NCI-H2029 treated with DMSO at 0.1 percent for 48 hours (cell line): ENCODE measurements at regions not wholly inside any gene's neighbourhood (a gene's known extent, or its start where the extent isn't known, plus 50 kb on each side); places are given as distances from the start of the nearest gene placed in this dataset.
"Not testable (repeated sequence)": the region's sequence is repeated elsewhere in the genome, so short reads cannot be mapped to it uniquely, and the experiment has no call there.

ENCODE experiments used
- DNase-seq: peaks from one replicate; lab custom pipeline; 2025; lab: John Stamatoyannopoulos, UW

DNA sequence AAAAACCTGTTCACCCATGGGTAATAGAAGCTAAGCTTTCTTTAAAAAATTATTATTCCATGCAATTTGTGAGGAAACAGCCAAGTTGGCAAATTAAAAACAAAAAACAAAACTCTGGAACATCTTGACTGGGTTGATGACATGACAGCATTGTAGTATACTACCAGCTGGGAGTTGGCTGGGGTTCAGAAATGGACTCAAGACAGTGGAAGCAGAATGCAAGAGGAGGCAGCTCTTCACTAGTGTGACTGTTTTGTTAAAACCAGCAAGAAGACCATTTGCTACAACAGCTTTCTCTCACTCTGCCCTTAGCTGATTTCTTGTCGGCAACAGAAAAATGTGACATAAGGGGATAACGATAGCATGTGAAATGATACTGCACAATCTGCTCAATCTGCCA lies 1298.9 kb upstream of the ADGRL4 start:
- DNase-seq: no peak

GRCh38 chr1:80293818-80294217 lies 1287.3 kb upstream of the ADGRL4 start:
- no peak for DNase-seq

GRCh38 chr1:80288750-80289149 lies 1282.2 kb upstream of the ADGRL4 start:
- not testable (repeated sequence) for DNase-seq

DNA sequence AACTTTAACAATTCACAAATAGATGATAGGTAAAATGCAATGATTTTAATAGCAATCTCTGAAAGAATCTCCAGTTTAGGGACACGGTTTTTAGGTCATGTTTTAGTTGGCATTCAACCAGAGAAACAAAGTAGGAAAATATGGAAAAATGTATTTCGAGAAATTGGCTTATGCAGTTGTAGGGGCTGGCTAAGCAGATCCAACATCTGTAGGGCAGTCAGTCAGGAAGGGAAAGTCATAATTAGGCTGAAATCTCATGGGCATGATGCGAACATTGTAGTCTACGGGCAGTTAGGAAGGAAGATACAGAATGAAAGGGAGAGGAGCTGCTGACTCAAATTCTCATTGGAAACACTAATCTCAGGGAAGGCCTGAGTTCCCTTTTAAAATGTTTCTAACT lies 1276.0 kb upstream of the ADGRL4 start:
- no peak for DNase-seq

- DNase-seq: no peak
These were observed 1272.4 kb upstream of the ADGRL4 start for GRCh38 chr1:80278936-80279335.

DNA sequence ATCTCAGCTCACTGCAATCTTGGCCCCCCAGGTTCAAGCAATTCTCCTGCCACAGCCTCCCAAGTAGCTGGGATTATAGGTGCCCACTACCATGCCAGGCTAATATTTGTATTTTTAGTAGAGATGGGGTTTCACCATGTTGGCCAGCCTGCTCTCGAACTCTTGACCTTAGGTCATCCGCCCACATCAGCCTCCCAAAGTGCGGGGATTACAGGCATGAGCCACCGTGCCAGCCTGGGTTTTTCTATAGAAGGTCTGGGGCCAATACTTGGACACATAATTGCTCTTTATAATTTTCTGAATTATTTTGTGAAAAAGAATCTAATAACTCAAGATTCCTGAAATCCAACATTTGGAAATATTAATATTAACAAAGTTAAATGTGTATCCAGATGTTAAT lies 1267.7 kb upstream of the ADGRL4 start:
- DNase-seq: no peak

DNA sequence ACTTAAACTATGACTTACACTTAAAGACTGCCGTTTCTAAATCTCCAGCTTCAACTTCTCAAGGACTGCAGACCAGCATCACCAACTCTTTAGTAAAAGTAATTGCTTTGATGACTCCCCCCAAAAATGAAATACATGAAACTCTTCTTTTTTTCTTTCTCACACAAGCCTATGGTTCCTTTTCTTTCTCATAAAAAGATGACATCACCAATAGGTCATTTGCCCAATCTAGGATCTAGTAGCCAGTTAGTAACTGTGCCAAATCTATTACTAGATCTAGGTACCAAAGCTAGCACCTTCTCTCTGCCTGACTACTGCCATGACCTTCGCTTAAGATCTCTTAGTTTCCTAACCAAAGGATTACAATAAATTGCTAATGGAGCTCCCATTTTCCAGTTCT lies 1266.0 kb upstream of the ADGRL4 start:
- no peak for DNase-seq

GRCh38 chr1:80258659-80259058 lies 1252.1 kb upstream of the ADGRL4 start:
- DNase-seq: no peak

DNA sequence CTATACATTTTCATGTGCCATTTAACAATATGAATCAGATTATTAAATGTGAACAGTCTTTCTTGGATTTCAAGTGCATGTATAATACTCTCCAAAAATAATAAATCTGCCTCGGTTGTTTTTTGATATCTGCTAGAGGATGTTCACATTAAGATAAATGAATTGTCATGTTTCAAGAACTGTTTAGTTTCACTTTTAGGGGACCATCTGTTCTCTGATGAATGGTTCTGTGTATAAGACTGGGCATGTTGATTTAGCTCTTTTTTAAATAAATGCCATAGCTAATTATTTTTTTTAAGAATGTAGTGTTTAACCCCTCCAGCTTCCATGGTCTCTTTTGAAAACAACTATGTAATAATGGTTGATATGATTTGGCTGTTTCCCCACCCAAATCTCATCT lies 1245.1 kb upstream of the ADGRL4 start:
- no peak for DNase-seq

DNA sequence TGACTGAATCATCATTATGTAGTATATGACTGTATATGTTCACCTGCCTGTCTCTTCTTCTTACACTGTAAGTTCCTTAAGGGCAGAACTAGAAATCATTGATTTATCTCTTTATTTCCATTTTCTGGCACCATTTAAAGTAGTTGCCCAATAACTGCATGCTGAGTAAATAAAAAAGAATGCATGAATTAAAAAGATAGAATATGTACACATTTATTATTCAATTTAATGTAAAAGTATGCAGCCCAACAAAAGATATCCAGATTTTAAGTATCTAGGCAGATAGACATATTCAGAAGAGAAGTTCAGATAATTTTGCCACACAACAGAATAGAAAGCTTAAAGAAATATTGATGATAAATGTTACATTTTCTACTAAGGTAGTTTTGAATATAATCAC lies 1244.6 kb upstream of the ADGRL4 start:
- no peak for DNase-seq

GRCh38 chr1:80250573-80251168 lies 1244.1 kb upstream of the ADGRL4 start:
- no peak for DNase-seq

DNA sequence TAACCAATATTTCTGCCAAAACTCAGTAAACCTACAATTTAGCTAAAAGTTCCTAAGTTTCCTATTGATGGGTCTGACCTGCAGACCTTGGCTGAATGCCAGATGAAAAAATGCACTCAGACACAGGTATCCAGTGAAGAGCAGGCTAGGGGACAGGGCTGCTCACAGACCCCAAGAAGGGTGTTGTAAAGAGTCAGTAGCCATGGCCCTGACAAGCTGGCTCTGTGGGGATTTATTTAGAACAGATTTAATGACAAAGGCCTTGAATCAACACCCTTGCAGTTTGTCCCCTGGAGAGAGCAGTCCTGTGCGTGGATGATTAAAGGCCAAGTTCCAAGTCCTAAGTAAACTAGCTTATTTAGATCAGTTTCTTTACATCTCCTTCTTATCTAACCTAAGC lies 1243.2 kb upstream of the ADGRL4 start:
- no peak for DNase-seq

DNA sequence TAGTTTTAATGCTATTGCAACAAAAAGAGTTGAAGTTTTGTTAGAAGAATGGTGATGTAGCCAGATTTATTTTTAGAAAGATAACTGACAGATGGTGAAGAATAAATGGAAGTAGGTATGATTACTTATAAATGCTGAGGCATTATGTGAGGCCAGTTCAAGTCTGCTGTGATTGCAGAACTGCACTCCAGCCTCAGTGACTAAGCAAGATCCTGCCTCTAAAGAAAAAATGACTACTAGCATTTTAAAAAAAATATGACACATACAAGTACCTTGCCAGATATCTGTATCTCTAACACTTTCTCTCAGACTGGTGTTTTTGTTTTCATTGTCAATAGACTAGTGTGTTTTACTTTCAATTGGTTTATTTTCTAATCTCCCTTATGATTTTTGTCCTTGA lies 1242.4 kb upstream of the ADGRL4 start:
- no peak for DNase-seq

DNA sequence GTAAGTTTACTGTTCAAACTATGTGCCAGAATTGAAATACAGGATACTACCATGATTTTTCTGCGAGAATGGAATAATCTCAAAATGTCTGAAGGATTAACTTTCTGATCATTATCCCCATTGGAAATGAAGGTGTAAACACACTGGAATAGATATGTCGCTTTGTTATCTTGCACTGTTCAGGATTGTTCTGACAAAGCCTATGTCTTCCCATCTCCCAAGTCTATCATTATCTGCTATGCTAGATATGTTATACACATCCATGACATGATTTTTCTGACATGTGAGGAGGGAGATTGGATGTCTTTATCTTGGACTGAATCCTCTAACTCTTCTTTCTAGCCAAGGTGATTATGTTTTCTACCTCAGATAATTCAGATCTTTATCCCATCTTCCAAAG lies 1239.3 kb upstream of the ADGRL4 start:
- DNase-seq: no peak

DNA sequence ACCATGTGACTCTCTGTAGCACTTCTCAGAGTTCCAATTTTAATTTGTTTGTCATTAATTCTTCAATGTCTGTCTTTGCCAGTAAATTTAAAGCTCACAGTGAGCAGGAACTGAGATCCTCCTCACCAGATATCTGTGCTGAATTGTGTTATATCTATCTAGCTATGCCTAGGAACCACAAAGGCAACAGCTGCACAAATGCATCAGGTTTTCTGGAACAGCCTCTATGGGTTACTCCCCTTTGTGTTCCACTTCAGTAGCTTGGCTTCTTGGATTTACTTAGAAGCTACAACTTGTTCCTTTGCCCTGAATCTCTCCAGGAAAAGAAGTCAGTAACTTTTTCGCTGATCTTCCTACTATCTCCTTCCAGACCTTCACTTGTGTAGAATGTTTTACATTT lies 1237.8 kb upstream of the ADGRL4 start:
- no peak for DNase-seq

- DNase-seq: no peak
These were observed 1235.0 kb upstream of the ADGRL4 start for GRCh38 chr1:80241566-80241965.

DNA sequence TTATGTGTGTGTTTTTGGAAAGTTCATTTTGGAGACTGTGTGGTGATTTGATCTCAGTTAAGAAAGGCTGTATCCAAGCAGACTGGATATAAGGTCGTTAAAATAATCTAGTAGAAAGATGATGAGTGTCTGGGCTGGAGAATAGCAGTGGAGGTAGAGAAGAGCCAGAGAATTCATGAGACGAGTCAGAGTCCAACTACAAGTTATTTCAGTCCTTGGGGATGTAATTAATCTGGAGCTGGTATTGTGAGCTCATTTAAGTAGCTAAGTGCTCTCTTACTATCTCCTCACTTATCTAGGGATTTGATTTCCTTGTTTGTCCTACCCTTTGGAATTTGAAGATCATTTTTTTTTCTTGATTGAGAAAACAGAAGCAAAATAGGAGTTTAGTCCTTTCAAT lies 1219.0 kb upstream of the ADGRL4 start:
- DNase-seq: no peak

GRCh38 chr1:80221319-80221718 lies 1214.8 kb upstream of the ADGRL4 start:
- DNase-seq: no peak

DNA sequence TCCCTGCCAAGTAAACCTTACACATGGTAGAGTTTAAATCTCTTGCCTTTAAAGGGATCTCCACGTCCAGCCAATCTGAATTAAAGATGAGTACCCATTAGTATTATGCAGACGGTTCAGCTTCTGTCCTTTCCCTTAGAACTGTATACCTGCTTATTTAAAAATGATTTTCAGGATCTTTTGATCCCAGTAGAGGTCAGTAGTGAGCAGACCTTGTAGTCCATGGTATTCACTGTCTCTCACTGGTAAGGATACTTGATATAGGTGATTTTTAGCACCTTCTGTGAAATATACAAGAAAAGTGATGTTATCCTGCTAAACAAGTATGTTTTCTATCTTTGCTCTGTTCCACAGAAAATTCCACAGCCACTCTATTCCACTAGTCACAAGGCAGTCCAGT lies 1211.6 kb upstream of the ADGRL4 start:
- DNase-seq: peak; percentile 45

- DNase-seq: peak; percentile 22
These were observed 1211.0 kb upstream of the ADGRL4 start for GRCh38 chr1:80217377-80217986.

- DNase-seq: no peak
These were observed 1208.5 kb upstream of the ADGRL4 start for GRCh38 chr1:80214888-80215540.

DNA sequence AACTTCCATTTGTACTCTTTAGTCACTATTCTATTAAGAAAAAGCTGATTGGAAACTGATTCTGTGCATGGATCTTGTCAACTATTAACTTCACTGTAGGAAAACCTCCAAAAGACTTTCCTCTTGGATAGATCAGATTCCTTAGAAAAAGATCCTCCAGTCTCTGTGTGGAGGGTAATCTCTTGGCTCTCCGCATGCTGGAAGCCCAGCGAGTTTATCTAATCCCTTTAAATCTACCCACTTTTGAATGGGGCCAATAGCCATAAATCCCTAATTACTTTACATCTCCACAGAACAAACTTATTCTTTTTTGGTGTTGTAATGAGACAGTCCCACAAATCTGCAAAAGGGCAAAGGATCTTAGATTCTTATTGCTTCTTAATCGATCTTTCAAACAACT lies 1206.4 kb upstream of the ADGRL4 start:
- no peak for DNase-seq

- DNase-seq: no peak
These were observed 1205.3 kb upstream of the ADGRL4 start for GRCh38 chr1:80211691-80212380.
